ENCODE measurements at regions not wholly inside any gene's neighbourhood (a gene's known extent, or its start where the extent isn't known, plus 50 kb on each side); places are given as distances from the start of the nearest gene placed in this dataset.

- no peak for TF ChIP-seq POLR2A (IDR thresholded peaks at IDR 0.05)
- no peak for TF ChIP-seq CTCF (IDR thresholded peaks at IDR 0.05)
Observed at GRCh38 chr15:70292076-70292760, 194.5 kb upstream of the TLE3 start.
